ENCODE measurements at regions not wholly inside any gene's neighbourhood (a gene's known extent, or its start where the extent isn't known, plus 50 kb on each side); places are given as distances from the start of the nearest gene placed in this dataset.

DNA sequence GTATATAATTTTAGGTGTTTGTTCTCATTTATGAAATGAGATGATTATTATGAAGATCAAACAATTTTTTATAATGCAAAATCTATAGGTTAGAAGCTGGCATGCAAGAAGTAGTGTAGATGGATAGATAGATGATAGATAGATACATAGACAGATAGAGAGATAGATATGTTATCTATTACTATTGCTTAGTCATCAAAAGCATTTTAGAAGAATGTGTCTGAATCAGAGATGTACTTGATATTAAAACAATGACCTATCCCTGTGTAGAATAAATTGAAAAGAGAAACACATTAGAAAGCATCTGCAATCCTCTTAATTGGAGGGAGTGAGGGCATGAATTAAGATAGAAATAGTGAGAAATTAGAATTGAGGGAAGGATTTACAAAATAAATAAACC is 436.2 kb upstream of the NXPH2 start:
- TF ChIP-seq, protein P1, sequence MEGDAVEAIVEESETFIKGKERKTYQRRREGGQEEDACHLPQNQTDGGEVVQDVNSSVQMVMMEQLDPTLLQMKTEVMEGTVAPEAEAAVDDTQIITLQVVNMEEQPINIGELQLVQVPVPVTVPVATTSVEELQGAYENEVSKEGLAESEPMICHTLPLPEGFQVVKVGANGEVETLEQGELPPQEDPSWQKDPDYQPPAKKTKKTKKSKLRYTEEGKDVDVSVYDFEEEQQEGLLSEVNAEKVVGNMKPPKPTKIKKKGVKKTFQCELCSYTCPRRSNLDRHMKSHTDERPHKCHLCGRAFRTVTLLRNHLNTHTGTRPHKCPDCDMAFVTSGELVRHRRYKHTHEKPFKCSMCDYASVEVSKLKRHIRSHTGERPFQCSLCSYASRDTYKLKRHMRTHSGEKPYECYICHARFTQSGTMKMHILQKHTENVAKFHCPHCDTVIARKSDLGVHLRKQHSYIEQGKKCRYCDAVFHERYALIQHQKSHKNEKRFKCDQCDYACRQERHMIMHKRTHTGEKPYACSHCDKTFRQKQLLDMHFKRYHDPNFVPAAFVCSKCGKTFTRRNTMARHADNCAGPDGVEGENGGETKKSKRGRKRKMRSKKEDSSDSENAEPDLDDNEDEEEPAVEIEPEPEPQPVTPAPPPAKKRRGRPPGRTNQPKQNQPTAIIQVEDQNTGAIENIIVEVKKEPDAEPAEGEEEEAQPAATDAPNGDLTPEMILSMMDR (IDR thresholded peaks at IDR 0.05): no peak
- TF ChIP-seq POLR2AphosphoS5 (IDR thresholded peaks at IDR 0.05; ENCODE audit: low read depth, low read length): no peak
- TF ChIP-seq, protein P2, sequence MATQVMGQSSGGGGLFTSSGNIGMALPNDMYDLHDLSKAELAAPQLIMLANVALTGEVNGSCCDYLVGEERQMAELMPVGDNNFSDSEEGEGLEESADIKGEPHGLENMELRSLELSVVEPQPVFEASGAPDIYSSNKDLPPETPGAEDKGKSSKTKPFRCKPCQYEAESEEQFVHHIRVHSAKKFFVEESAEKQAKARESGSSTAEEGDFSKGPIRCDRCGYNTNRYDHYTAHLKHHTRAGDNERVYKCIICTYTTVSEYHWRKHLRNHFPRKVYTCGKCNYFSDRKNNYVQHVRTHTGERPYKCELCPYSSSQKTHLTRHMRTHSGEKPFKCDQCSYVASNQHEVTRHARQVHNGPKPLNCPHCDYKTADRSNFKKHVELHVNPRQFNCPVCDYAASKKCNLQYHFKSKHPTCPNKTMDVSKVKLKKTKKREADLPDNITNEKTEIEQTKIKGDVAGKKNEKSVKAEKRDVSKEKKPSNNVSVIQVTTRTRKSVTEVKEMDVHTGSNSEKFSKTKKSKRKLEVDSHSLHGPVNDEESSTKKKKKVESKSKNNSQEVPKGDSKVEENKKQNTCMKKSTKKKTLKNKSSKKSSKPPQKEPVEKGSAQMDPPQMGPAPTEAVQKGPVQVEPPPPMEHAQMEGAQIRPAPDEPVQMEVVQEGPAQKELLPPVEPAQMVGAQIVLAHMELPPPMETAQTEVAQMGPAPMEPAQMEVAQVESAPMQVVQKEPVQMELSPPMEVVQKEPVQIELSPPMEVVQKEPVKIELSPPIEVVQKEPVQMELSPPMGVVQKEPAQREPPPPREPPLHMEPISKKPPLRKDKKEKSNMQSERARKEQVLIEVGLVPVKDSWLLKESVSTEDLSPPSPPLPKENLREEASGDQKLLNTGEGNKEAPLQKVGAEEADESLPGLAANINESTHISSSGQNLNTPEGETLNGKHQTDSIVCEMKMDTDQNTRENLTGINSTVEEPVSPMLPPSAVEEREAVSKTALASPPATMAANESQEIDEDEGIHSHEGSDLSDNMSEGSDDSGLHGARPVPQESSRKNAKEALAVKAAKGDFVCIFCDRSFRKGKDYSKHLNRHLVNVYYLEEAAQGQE (IDR thresholded peaks at IDR 0.05; ENCODE audit: insufficient read depth in 1 of 2, low read depth in 2 of 2, low read length in 1 of 2): no peak
